Frontal cortex (tissue), 3 donors: ENCODE measurements at regions not wholly inside any gene's neighbourhood (a gene's known extent, or its start where the extent isn't known, plus 50 kb on each side); places are given as distances from the start of the nearest gene placed in this dataset.

Experiments used
- DNase-seq, 2 donors: peaks; one replicate each; pipeline ENCODE4 v3.0.0; 2012; ENCODE audit warnings: low spot score in 2 of 2
- FAIRE-seq: peaks from 2 replicates; lab custom pipeline; 2012; peaks lifted over from hg19 to GRCh38; lab: Jason Lieb, UNC
- donor health status: control.
- donor health status: control.
- donor health status: control.

GRCh38 chr12:92035477-92035876 is 110.2 kb downstream of the BTG1 start:
- no peak for FAIRE-seq
- DNase-seq = no peak

GRCh38 chr12:92034858-92035401 is 110.7 kb downstream of the BTG1 start:
- FAIRE-seq (no peak), DNase-seq (peak in 1 of 2 donors; percentile 10)

GRCh38 chr12:92034083-92034482 is 111.6 kb downstream of the BTG1 start:
- DNase-seq = no peak
- FAIRE-seq = no peak

- no peak for DNase-seq
- no peak for FAIRE-seq
Observed at GRCh38 chr12:92032965-92033364, 112.7 kb downstream of the BTG1 start.

- FAIRE-seq = no peak
- DNase-seq = no peak
Observed at GRCh38 chr12:92032101-92032500, 113.5 kb downstream of the BTG1 start.

- DNase-seq (no peak), FAIRE-seq (no peak)
Observed at GRCh38 chr12:92030618-92031017, 115.0 kb downstream of the BTG1 start.

- FAIRE-seq = no peak
- DNase-seq = no peak
Observed at GRCh38 chr12:92029902-92030586, 115.6 kb downstream of the BTG1 start.

GRCh38 chr12:92029136-92029535 is 116.5 kb downstream of the BTG1 start:
- FAIRE-seq (no peak), DNase-seq (no peak)

GRCh38 chr12:92028441-92028709 is 117.3 kb downstream of the BTG1 start:
- FAIRE-seq (no peak), DNase-seq (no peak)

- FAIRE-seq (no peak), DNase-seq (no peak)
Observed at GRCh38 chr12:92027701-92028440, 117.8 kb downstream of the BTG1 start.

- no peak for FAIRE-seq
- no peak for DNase-seq
Observed at GRCh38 chr12:92027243-92027642, 118.4 kb downstream of the BTG1 start.

GRCh38 chr12:92025462-92026207 is 120.0 kb downstream of the BTG1 start:
- FAIRE-seq (no peak), DNase-seq (no peak)

- FAIRE-seq (no peak), DNase-seq (no peak)
Observed at GRCh38 chr12:92022093-92022492, 123.6 kb downstream of the BTG1 start.

GRCh38 chr12:92021666-92022035 is 124.0 kb downstream of the BTG1 start:
- no peak for FAIRE-seq
- no peak for DNase-seq

GRCh38 chr12:92020983-92021665 is 124.5 kb downstream of the BTG1 start:
- no peak for DNase-seq
- no peak for FAIRE-seq

- FAIRE-seq = no peak
Observed at GRCh38 chr12:92019491-92020277, 126.0 kb downstream of the BTG1 start.

GRCh38 chr12:92012691-92013090 is 133.0 kb downstream of the BTG1 start:
- no peak for FAIRE-seq
- DNase-seq = no peak

More at GRCh38 chr12:92019491-92020277, 126.0 kb downstream of the BTG1 start:
- DNase-seq = no peak

GRCh38 chr12:92010853-92011701 is 134.6 kb downstream of the BTG1 start:
- FAIRE-seq (no peak), DNase-seq (no peak)

- FAIRE-seq = no peak
Observed at GRCh38 chr12:92010368-92010767, 135.3 kb downstream of the BTG1 start.

More at GRCh38 chr12:92010368-92010767, 135.3 kb downstream of the BTG1 start:
- DNase-seq = no peak
